ENCODE measurements at regions not wholly inside any gene's neighbourhood (a gene's known extent, or its start where the extent isn't known, plus 50 kb on each side); places are given as distances from the start of the nearest gene placed in this dataset.
"Not testable (repeated sequence)": the region's sequence is repeated elsewhere in the genome, so short reads cannot be mapped to it uniquely, and the experiment has no call there.

GRCh38 chr1:189628857-189629256, 848.8 kb downstream of the BRINP3 start:
- DNase-seq = no peak

- DNase-seq = no peak
Observed at GRCh38 chr1:189633658-189634057, 844.0 kb downstream of the BRINP3 start.

GRCh38 chr1:189637041-189637440, 840.6 kb downstream of the BRINP3 start:
- DNase-seq = no peak

- DNase-seq = not testable (repeated sequence)
Observed at GRCh38 chr1:189644156-189644555, 833.5 kb downstream of the BRINP3 start.

DNA sequence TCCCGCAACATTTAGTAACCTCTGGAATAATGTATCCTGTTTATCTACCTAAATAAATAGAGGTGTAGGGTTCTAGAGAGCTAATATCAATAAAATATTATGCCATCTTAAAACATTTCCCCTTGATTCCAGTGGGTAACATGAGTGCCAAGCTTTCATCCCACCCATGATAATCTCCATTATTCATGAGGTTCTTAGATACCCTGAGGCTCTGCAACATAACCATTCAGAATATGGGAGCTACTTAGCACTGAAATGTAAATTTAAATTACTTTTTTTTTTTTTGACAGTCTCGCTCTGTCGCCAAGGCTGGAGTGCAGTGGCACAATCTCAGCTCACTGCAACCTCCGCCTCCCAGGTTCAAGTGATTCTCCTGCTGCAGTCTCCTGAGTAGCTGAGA, 832.7 kb downstream of the BRINP3 start:
- no peak for DNase-seq

DNA sequence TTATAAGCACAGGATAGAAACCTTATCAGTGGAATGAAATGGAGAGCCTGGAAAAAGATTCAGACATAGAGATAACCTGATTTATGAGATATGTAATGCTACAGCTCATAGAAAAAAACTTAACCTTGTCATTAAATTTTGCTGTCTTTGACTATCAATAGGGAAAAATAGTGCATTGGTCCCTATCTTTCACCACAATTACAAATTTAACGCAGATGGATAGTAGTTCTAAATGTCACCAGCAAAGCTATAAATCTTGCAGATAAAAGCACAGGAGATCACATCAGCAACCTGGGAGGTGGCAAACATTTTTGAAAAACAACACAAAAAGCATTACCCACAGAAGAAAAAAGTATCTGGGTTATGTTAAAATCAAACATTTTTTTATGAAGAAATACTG, 831.6 kb downstream of the BRINP3 start:
- DNase-seq = no peak

DNA sequence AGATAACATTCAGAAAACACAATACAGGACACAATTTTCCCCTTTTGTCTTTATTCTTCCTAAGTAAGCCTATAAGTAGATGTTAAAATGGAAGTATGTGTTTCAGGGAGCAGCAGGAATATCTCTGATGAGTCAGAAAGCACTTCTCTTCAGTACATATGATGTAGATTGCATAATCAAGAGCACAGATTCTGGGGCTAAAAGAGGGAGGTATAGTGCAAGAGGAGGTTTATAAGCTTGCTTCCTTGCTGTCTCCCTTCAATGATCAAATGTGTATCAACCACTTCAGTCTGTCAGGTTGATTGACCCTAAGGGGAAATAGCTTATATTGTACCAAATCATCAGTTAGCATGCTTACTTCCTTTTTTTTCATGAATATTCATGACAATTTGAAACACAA, 822.8 kb downstream of the BRINP3 start:
- DNase-seq = no peak

GRCh38 chr1:189656628-189657530, 820.8 kb downstream of the BRINP3 start:
- no peak for DNase-seq

DNA sequence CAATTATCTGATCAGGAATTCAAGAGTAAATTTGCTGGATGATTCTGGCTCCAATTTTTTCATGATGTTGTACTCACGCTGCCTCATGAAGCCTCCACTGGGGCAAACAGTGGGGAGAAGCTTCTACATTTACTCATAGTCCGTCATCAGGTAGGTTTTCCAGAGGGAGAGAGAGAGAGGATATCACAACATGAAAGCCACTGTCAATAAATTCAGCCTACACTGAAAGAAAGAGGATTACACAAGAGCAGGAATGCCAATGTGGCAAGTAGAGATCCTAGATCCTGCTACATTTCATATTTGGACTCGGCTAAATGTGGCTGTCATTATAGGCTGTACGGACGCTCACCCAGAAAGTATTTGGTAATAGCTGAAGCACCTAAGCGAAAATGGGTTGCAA, 819.9 kb downstream of the BRINP3 start:
- DNase-seq = no peak

GRCh38 chr1:189658381-189658780, 819.3 kb downstream of the BRINP3 start:
- no peak for DNase-seq

DNA sequence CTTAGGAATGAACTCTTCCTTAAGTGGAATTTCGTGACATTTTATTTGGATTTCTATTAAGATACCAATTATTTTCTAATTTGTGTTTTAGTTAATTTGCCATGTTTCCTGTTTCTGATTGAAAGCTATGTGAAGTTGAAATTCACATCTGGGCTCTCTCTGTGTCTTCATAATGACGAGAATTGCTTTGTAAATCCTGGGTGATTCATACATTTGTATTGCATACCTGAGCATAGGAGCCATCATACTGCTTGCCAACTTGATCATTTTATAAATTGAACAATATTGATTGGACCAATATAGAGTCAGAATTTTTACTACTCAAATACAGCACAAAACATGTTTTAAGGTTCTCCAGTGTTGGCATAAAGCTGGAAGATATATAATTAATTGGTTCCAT, 817.9 kb downstream of the BRINP3 start:
- DNase-seq = no peak

DNA sequence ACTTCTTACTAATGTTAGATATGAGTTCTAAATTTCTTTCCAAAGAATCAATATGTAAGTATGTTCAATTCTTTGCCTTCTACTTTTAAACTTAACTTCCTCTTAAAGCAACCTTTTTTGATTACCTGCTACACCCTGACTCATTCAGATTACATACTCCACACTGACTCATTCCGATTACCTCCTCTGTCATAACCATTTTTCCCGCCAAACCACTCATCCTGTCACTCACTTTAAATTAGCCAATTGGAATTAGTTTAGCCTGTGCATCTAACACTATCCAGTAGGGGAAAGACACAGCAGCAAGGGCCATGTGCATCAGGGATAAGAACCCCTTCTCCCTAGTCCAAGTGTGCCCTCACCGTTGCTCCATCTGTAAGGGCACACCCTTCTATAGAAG, 815.5 kb downstream of the BRINP3 start:
- no peak for DNase-seq

GRCh38 chr1:189669846-189670245, 807.8 kb downstream of the BRINP3 start:
- DNase-seq = no peak

DNA sequence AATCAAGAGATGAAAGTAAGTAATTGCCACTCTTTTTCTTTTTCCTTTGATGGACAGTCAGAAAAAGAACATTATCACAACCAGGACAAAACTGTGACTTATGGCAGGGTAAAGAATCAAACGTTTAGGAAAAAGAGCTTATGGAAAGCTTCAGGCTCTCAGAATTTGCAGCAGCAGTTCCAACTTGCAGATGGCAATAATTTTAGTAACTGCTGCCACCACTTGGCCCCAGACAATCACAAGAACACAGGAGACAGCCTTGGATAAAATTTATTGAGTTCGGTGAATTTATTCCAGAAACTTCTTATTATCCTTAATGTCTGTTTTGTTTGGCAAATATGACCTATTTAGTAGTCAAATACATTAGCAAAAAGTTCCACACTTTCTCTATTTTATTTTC, 804.4 kb downstream of the BRINP3 start:
- no peak for DNase-seq

DNA sequence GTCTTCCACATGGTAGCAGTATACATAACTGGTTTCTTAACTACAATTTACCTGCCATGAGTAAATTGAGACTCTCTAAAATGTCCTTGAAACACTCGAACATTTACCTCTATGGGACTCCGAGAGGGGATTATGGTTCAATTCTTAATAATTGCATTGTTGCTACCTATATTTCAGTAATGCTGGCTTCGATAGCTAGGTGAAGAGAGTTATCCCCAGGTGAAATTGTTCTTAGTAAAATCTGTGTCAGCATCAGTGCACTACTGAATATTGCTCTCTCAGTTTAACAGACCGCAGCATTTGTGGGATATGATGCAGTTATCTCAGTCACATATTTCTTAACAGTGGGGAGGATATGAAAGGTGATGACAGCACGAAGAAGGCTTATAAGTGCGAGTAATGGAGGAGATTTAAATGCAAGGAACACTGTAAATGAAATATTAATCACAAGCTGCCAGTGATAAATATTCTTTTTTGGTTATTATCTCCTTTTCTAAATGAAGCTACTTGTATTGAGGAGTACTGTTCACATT, 801.9 kb downstream of the BRINP3 start:
- DNase-seq = no peak

- no peak for DNase-seq
Observed at GRCh38 chr1:189678779-189679178, 798.9 kb downstream of the BRINP3 start.

GRCh38 chr1:189681252-189681919, 796.3 kb downstream of the BRINP3 start:
- DNase-seq = no peak

DNA sequence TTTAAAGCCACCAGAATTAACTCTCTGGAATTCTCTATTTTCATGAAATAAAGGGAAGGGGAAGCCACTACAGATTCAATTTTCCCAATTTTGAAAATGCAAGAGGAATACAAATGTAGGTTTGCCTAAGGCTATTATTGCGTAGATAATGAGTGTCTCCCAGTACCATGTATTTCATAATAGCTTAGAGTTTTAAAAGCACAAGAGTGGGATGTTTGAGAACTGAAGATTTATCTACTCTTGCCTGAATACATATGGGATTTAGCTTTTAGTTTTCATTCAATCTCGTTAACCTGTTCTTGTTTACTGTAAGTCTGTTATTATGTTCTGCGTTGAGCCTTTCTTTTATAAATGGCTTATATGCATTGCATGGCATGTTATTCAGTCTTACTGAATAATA, 795.1 kb downstream of the BRINP3 start:
- DNase-seq = no peak

DNA sequence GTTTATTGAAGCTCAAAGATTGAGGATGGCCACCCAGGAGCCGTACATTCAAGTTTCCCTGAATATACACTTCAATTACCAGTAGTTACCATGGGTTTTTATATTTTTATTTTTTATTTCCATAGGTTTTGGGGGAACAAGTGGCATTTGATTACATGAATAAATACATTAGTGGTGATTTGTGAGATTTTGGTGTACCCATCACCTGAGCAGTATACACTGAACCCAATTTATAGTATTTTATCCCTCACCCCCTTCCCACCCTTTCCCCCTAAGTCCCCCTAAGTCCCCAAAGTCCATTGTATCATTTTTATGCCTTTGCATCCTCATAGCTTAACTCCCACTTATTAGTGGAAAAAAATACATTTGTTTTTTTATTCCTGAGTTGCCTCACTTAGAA, 791.4 kb downstream of the BRINP3 start:
- DNase-seq = no peak

GRCh38 chr1:189693140-189693539, 784.5 kb downstream of the BRINP3 start:
- DNase-seq = no peak

GRCh38 chr1:189696297-189696696, 781.4 kb downstream of the BRINP3 start:
- no peak for DNase-seq

DNA sequence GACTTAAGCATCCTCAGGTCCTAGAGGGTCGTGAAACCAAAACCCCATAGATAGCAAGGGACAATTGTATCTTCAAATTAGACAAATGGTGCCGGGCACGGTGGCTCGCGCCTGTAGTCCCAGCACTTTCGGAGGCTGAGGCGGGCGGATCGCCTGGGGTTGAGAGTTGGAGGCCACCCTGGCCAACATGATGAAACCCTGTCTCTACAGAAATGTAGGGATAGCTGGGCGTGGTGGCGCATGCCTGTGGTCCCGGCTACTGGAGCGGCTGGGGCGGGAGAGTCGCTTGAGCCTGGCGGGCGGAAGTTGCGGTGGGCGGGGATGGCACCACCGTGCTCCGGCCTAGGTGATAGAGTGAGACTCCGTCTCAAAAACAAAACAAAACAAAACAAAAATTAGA, 780.6 kb downstream of the BRINP3 start:
- DNase-seq = no peak

GRCh38 chr1:189701606-189702005, 776.1 kb downstream of the BRINP3 start:
- no peak for DNase-seq

- no peak for DNase-seq
Observed at GRCh38 chr1:189706594-189706993, 771.1 kb downstream of the BRINP3 start.
